H9 (cell line): ENCODE measurements at regions not wholly inside any gene's neighbourhood (a gene's known extent, or its start where the extent isn't known, plus 50 kb on each side); places are given as distances from the start of the nearest gene placed in this dataset.

Experiments
- DNase-seq: peaks from one replicate; pipeline ENCODE4 v3.0.0-alpha.2; 2017
- H2AFZ ChIP-seq: one replicate; pipeline ENCODE4 v1.6.1; 2013; ENCODE audit warnings: mild to moderate bottlenecking, low read length, control low read depth, moderate library complexity
- H2AK5ac ChIP-seq: 2 replicates; pipeline ENCODE4 v1.6.1; 2013; ENCODE audit warnings: low read length, control low read depth, mixed read lengths; ENCODE audit not compliant: insufficient read length
- H2BK120ac ChIP-seq: one replicate; pipeline ENCODE4 v1.6.1; 2013; ENCODE audit warnings: low read depth, mild to moderate bottlenecking, low read length, control low read depth, inconsistent platforms; ENCODE audit not compliant: poor library complexity, severe bottlenecking
- H2BK12ac ChIP-seq: 2 replicates; pipeline ENCODE4 v1.6.1; 2013; ENCODE audit warnings: low read length, control low read depth, mixed read lengths, low read depth; ENCODE audit not compliant: insufficient read length
- H2BK15ac ChIP-seq: 2 replicates; pipeline ENCODE4 v1.6.1; 2013; ENCODE audit warnings: low read depth, low read length, control low read depth
- H2BK20ac ChIP-seq: one replicate; pipeline ENCODE4 v1.6.1; 2013; ENCODE audit warnings: low read depth, mild to moderate bottlenecking, low read length, control low read depth, inconsistent platforms; ENCODE audit not compliant: poor library complexity, severe bottlenecking
- H2BK5ac ChIP-seq: 2 replicates; pipeline ENCODE4 v1.6.1; 2013; ENCODE audit warnings: low read length, control low read depth, mixed read lengths; ENCODE audit not compliant: insufficient read length
- H3K14ac ChIP-seq: 2 replicates; pipeline ENCODE4 v1.6.1; 2013; ENCODE audit warnings: low read length, control low read depth; ENCODE audit not compliant: insufficient read depth
- H3K18ac ChIP-seq: 2 replicates; pipeline ENCODE4 v1.6.1; 2013; ENCODE audit warnings: low read depth, mild to moderate bottlenecking, mixed read lengths, low read length, control low read depth; ENCODE audit not compliant: insufficient read length
- H3K23ac ChIP-seq: 2 replicates; pipeline ENCODE4 v1.6.1; 2013; ENCODE audit warnings: low read length, control low read depth, mixed read lengths, low read depth; ENCODE audit not compliant: insufficient read length
- H3K23me2 ChIP-seq: 2 replicates; pipeline ENCODE4 v1.6.1; 2013; ENCODE audit warnings: low read depth, mild to moderate bottlenecking, mixed read lengths, low read length, control low read depth; ENCODE audit not compliant: insufficient read length, poor library complexity, severe bottlenecking
- H3K27ac ChIP-seq: 2 replicates; pipeline ENCODE4 v1.5.1; 2013; ENCODE audit warnings: low read length, control low read depth, mixed read lengths, low read depth; ENCODE audit not compliant: insufficient read length
- H3K27me3 ChIP-seq: 2 replicates; pipeline ENCODE4 v1.6.1; 2013; ENCODE audit warnings: low read length, control low read depth, inconsistent platforms; ENCODE audit not compliant: insufficient read depth
- H3K4ac ChIP-seq: 2 replicates; pipeline ENCODE4 v1.6.1; 2013; ENCODE audit warnings: low read depth, mild to moderate bottlenecking, control low read depth, inconsistent platforms, low read length, moderate library complexity
- H3K4me1 ChIP-seq: 2 replicates; pipeline ENCODE4 v1.6.1; 2013; ENCODE audit warnings: low read length, control low read depth, inconsistent platforms; ENCODE audit not compliant: insufficient read depth
- H3K4me2 ChIP-seq: 2 replicates; pipeline ENCODE4 v1.6.1; 2013; ENCODE audit warnings: low read length, control low read depth, mixed read lengths; ENCODE audit not compliant: insufficient read length, insufficient read depth
- H3K56ac ChIP-seq: 2 replicates; pipeline ENCODE4 v1.6.1; 2013; ENCODE audit warnings: low read depth, mild to moderate bottlenecking, mixed read lengths, low read length, control low read depth; ENCODE audit not compliant: insufficient read length
- H3K79me1 ChIP-seq: 2 replicates; pipeline ENCODE4 v1.6.1; 2013; ENCODE audit warnings: low read depth, mild to moderate bottlenecking, moderate library complexity, low read length, control low read depth, inconsistent platforms; ENCODE audit not compliant: insufficient read depth, poor library complexity, severe bottlenecking
- H3K79me2 ChIP-seq: 2 replicates; pipeline ENCODE4 v1.6.1; 2013; ENCODE audit warnings: low read length, control low read depth, inconsistent platforms; ENCODE audit not compliant: insufficient read depth
- H3K9ac ChIP-seq: 2 replicates; pipeline ENCODE4 v1.6.1; 2013; ENCODE audit warnings: low read length, control low read depth, mixed read lengths; ENCODE audit not compliant: insufficient read length; ENCODE audit errors: extremely low read depth
- H3K9me3 ChIP-seq: one replicate; pipeline ENCODE4 v1.6.1; 2013; ENCODE audit warnings: low read depth, low read length, inconsistent platforms; ENCODE audit not compliant: control insufficient read depth
- H3T11ph ChIP-seq: one replicate; pipeline ENCODE4 v1.6.1; 2013; ENCODE audit warnings: mild to moderate bottlenecking, low read length, control low read depth, inconsistent platforms
- H4K20me1 ChIP-seq: one replicate; pipeline ENCODE4 v1.6.1; 2013; ENCODE audit not compliant: control insufficient read depth, insufficient read length, insufficient read depth
- H4K5ac ChIP-seq: 2 replicates; pipeline ENCODE4 v1.6.1; 2013; ENCODE audit warnings: low read depth, mild to moderate bottlenecking, mixed read lengths, low read length, control low read depth; ENCODE audit not compliant: insufficient read length
- H4K8ac ChIP-seq: replicated peaks from 2 replicates; pipeline ENCODE4 v1.6.1; 2013; ENCODE audit warnings: low read length, control low read depth, mixed read lengths, low read depth; ENCODE audit not compliant: insufficient read length
- H4K91ac ChIP-seq: 2 replicates; pipeline ENCODE4 v1.6.1; 2013; ENCODE audit warnings: low read depth, mild to moderate bottlenecking, moderate library complexity, mixed read lengths, low read length, control low read depth; ENCODE audit not compliant: insufficient read length
- H3K27ac Mint-ChIP-seq, 3 experiments: 2 replicates in 2 of 3; 3 replicates in 1 of 3; pipeline ENCODE4 v1.8.0; 2020 to 2021; ENCODE audit warnings: mixed read lengths in 3 of 3, mild to moderate bottlenecking in 1 of 3, moderate library complexity in 1 of 3
- H3K27me3 Mint-ChIP-seq: 2 replicates; pipeline ENCODE4 v1.8.0; 2021; ENCODE audit warnings: low read depth, mild to moderate bottlenecking, moderate library complexity, mixed read lengths
- H3K36me3 Mint-ChIP-seq, 3 experiments: 2 replicates in 2 of 3; 3 replicates in 1 of 3; pipeline ENCODE4 v1.8.0; 2020 to 2021; ENCODE audit warnings: low read depth in 3 of 3, mixed read lengths in 3 of 3; ENCODE audit not compliant: insufficient read depth in 1 of 3
- H3K4me1 Mint-ChIP-seq, 2 experiments: 2 replicates each; pipeline ENCODE4 v1.8.0; 2020; ENCODE audit warnings: mixed read lengths in 2 of 2
- H3K4me3 Mint-ChIP-seq, 2 experiments: 2 replicates in 1 of 2; 3 replicates in 1 of 2; pipeline ENCODE4 v1.8.0; 2020 to 2021; ENCODE audit warnings: mild to moderate bottlenecking in 2 of 2, mixed read lengths in 2 of 2, moderate library complexity in 1 of 2
- H3K9me3 Mint-ChIP-seq, 2 experiments: 2 replicates in 1 of 2; 3 replicates in 1 of 2; pipeline ENCODE4 v1.8.0; 2020; ENCODE audit warnings: mild to moderate bottlenecking in 2 of 2, mixed read lengths in 2 of 2, moderate library complexity in 1 of 2
- WGBS: extraction: QIAGEN DNeasy Blood & Tissue Kit; methylation state at CpG from one replicate; pipeline ENCODE4 v1.1.7; 2013; ENCODE audit warnings: missing lambda C conversion rate, low lambda C conversion rate, mixed read lengths; ENCODE audit not compliant: insufficient read length; ENCODE audit errors: extremely low coverage; 5-methylcytosine and 5-hydroxymethylcytosine counted together
- TF ChIP-seq, protein P1 (sequence below): fragments of 200-600 bp; sonication (generic); conservative IDR thresholded peaks from 3 replicates; pipeline ENCODE4 v1.8.0; 2021; ENCODE audit warnings: antibody characterized with exemption, mild to moderate bottlenecking

DNA sequence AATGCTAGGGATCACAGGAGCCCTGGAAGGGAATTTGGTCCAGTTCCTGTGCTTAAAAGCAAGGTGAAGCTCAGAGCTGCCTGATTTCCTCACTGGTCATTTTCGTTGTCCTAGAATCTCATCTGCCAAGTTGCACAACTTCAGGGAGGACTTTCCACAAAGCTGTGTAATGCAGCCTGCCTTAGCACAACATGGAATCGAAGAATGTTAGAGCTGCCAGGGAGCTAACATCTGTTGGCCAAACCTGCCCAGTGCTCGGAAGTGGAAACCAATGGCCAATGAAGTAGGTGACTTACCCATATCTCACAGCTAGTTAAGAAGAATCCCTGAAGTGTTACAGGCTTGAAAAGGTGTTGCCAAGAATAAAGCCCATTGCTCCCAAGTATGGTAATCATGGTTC, 79.9 kb upstream of the SSTR1 start:
- Mint-ChIP-seq H3K4me1 (peaks cover 10 to 19% of the 10 kb centered on the region in 2 experiments), H3K27ac (peak overlapping the region in 1 of 3 experiments; percentile 92; a peak in 1 of 7 replicates), H3K36me3 (no peaks in the 10 kb centered on the region), H3K4me3 (no peak overlapping the region), H3K9me3 (0 out of 5 replicates have a peak, but pooled peaks cover 0 to 2% of the 10 kb centered on the region in 2 experiments), H3K27me3 (peaks cover 2% of the 10 kb centered on the region; the same call in 1 of the 2 replicates)
- Histone ChIP-seq H2BK5ac (no peak overlapping the region), H3T11ph (no peak overlapping the region), H3K4ac (no peak overlapping the region), H4K20me1 (no peaks in the 10 kb centered on the region), H4K91ac (no peak overlapping the region), H3K9ac (no peak overlapping the region), H3K79me1 (no peaks in the 10 kb centered on the region), H4K5ac (no peak overlapping the region), H2AFZ (no peak overlapping the region), H2BK12ac (no peak overlapping the region), H3K27ac (no peak overlapping the region), H4K8ac (no peak overlapping the region), H3K9me3 (no peaks in the 10 kb centered on the region), H3K14ac (no peak overlapping the region), H3K56ac (no peak overlapping the region), H2AK5ac (no peak overlapping the region), H3K18ac (no peak overlapping the region), H2BK15ac (no peak overlapping the region), H3K27me3 (no peaks in the 10 kb centered on the region), H3K23ac (no peak overlapping the region), H3K79me2 (no peaks in the 10 kb centered on the region), H3K23me2 (no peaks in the 10 kb centered on the region), H3K4me2 (no peak overlapping the region), H3K4me1 (peaks cover 8% of the 10 kb centered on the region; the same call in 1 of the 2 replicates), H2BK120ac (no peak overlapping the region), H2BK20ac (no peak overlapping the region)
- TF ChIP-seq, protein P1, sequence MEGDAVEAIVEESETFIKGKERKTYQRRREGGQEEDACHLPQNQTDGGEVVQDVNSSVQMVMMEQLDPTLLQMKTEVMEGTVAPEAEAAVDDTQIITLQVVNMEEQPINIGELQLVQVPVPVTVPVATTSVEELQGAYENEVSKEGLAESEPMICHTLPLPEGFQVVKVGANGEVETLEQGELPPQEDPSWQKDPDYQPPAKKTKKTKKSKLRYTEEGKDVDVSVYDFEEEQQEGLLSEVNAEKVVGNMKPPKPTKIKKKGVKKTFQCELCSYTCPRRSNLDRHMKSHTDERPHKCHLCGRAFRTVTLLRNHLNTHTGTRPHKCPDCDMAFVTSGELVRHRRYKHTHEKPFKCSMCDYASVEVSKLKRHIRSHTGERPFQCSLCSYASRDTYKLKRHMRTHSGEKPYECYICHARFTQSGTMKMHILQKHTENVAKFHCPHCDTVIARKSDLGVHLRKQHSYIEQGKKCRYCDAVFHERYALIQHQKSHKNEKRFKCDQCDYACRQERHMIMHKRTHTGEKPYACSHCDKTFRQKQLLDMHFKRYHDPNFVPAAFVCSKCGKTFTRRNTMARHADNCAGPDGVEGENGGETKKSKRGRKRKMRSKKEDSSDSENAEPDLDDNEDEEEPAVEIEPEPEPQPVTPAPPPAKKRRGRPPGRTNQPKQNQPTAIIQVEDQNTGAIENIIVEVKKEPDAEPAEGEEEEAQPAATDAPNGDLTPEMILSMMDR: no peak
- no peak for DNase-seq
- no CpG with 5 or more reads among the region's 3 CpGs for WGBS
